ENCODE measurements at regions not wholly inside any gene's neighbourhood (a gene's known extent, or its start where the extent isn't known, plus 50 kb on each side); places are given as distances from the start of the nearest gene placed in this dataset.

GRCh38 chr1:167150492-167150833 is 56.6 kb downstream of the STYXL2 start:
- TF ChIP-seq CTCF (conservative IDR thresholded peaks at IDR 0.05; ENCODE audit: low read length) (no peak), EZH2phosphoT487 (IDR thresholded peaks at IDR 0.05; ENCODE audit: borderline replicate concordance, low read depth, low read length) (no peak)

All from OCI-LY7 (cell line).